ENCODE measurements at regions not wholly inside any gene's neighbourhood (a gene's known extent, or its start where the extent isn't known, plus 50 kb on each side); places are given as distances from the start of the nearest gene placed in this dataset.
"Not testable (repeated sequence)": the region's sequence is repeated elsewhere in the genome, so short reads cannot be mapped to it uniquely, and the experiment has no call there.

DNA sequence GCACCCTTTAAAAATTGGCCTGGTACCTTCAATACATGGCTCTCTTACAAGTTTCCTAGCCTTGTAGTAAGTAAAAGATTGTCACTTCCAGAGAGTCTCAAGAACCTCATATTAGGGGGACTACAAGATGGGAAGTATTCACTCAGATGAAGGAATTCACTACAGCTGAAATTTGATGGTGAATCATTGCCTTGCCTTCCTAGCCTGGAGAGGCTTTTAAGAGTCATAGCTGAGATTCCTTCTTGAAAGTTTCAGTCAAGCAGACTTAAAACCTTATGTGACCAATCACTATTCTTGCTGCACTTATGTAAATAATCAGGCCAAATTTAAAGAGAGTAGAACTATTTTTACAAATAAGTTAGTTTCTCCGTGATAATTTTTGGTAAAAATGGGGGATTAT is 451.6 kb downstream of the TRHDE start:
- no peak for DNase-seq

DNA sequence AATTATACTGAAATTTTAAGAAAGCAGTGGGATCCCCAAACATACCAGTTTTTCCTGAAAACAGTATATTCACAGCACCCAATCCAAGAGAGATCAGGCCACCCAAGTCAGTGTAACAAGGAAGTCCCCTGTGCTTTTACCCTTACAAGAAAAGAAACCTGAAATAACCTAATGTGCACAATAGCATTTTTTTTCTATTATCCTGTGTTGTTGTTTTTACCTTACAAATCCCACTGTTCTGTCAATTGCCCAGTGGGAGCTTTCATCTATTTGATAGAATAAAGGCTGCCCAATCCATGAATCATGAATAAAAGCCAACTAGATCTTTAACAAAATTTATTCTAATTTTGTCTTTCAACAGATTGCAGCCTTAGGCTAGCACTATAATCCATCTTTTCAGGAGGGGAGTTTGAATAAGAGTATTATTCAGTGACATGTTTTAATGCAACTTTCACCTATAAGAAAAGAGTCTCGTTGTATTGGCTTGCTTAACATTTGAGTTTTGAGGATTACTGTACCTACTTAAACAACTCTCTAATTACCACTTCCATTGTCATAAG is 457.4 kb downstream of the TRHDE start:
- DNase-seq, result no peak

DNA sequence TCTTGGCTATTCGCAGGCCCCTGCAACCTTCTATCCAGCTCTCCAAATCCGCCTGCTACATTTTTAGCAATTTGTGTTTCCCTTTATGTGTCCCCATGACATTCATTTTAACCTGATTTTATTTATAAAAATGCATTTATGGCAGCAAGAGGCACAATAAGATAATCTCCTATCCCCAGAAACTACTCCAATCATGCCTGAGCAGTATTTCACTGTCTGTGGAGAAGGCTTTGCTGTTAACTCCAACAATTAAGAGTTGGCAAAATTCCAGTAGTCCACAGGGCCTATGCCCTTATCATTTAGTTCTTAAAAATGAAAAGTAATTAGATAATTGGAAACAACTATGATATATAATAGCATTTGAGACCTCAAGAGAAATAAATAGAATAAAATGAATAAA is 462.4 kb downstream of the TRHDE start:
- DNase-seq, result no peak

DNA sequence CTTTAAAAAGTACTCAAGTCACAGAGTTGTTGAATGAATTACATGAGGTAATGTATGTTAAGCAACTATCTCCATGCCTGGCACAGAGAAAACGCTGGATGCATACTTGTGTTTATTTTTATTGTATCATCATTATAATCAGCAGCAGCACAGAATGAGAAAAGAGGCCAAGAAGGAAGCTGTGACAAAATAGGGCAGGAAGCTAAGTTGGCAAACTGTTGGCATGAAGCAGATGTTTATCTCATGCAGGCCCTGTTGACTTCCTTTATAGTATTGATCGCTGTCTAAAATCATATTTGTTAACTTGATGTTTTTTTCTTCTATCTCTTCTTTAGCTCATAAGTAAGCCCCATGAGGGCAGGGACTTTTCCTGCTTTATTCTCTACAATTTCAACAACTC is 466.6 kb downstream of the TRHDE start:
- no peak for DNase-seq

DNA sequence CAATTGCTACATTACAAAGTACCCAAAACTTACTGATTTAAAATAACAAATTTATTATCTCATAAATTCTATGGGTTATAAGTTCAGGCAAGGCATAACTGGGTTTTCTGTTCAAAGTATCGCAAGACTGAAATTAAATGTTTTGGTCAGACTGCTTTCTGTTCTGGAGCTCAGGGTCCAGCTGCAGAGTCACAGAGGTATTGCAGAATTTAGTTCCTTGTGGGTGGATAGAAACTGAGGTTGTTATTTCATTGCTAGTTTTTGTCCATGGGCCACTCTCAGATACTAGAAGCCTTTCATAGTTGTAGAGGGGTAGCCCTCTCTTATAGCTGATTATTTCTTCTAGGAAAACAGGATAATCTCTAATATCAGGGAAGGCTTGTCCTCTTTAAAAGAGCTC is 467.9 kb downstream of the TRHDE start:
- DNase-seq, result no peak

DNA sequence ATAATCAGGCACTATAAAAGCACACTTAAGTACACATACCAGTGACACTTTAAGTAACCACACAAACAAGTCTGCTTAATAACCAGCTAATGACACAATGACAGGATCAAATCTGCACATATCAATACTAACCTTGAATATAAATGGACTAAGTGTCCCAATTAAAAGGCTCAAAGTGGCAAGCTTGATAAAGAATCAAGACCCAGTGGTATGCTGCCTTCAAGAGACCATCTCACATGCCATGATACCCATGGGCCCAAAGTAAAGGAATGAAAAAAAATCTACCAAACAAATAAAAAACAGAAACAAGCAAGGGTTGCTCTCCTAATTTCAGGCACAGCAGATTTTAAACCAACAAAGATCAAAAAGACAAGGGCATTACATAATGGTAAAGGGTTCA is 470.4 kb downstream of the TRHDE start:
- no peak for DNase-seq

DNA sequence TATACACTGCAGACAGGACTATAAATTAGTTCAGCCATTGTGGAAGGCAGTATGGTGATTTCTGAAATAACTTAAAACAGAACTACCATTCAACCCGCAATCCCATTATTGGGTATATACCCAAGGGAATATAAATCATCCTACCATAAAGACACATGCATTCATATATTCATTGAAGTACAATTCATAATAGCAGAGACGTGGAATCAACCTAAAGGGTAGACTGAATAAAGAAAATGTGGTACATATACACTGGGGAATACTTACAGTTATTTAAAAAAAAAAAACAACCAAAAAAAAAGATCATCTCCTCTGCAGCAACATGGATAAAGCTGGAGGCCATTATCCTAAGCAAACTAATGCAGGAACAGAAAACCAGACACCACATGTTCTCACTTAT is 473.9 kb downstream of the TRHDE start:
- DNase-seq, result no peak

DNA sequence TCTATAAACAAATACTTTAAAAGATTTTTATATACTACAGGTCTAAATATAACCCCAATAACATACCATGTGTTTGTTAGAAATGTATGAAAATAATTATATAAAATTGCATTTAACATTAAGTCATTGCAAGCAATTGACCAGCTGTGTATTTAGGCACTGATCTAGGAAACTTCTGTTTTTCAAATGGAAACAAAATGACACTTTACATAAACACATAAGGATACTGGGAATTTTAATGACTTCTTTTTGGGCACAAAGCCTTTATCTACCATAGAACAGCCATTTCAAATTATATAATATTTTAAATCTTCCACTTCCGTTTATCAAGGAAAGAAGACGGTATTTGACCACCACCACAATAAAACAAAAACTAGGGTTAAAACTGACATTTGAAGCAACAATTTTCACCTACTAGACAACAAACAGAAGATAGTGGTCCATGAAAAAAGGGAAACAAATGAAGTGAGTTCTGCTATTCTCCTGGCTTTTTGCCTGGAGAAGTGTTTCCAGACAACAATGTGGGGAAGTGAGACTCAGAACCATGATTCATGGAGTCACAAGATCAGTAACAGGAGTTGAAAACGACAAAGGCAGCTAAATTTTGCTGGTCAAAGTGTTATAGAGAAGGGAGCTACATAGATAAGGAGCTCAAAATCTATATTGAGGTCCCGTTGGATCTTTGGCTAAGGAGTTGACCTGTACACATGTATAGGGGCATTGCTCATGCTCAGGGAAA is 475.1 kb downstream of the TRHDE start:
- DNase-seq, result no peak

DNA sequence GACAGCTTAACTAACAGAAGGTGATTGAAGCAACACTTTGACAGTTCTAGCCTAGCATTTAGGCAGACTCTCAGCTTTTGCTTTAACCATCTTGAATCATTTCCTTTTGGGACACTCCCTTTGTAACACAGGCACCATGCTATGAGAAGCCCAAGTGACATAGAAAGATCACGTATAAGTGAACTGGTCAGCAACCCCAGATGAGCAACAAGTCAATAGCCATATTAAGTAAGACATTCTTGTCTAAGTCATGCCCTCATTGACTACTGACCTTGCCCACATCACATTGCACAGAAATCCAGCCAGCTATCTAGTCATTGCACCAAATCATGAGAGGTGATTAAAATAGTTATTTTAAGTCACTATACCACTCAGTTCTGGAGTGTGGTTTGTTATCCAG is 476.8 kb downstream of the TRHDE start:
- no peak for DNase-seq

DNA sequence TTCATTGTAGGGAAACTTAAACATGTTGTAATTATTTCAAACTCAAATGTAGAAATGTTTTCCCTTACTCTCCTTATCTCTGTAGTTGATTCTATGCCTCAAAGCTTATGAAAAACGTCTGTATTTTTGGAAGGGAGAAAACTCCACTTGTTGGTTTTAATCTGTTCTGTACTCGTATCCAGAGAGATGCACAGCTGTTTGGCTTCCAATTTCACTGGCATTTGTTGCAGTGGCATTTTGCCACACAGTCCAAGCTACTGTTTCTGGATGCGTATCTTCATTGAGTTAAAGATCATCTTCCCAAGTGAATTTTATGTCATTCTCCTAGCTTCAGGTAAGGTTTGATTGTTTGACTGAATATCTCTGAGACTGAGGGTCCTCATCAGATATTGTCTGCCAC is 481.4 kb downstream of the TRHDE start:
- no peak for DNase-seq

DNA sequence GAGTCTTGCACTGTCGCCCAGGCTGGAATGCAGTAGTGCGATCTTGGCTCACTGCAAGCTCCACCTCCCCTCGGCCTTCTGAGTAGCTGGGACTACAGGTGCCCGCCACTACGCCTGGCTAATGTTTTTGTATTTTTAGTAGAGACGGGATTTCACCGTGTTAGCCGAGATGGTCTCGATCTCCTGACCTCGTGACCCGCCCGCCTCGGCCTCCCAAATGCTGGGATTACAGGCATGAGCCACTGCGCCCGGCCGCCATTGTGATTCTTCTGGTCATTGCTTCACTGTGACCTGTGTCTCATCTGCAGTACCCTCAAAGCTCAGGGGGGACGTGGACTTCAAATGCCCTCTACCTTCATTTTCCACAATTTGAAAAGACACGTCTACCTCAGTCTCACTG is 481.9 kb downstream of the TRHDE start:
- not testable (repeated sequence) for DNase-seq

DNA sequence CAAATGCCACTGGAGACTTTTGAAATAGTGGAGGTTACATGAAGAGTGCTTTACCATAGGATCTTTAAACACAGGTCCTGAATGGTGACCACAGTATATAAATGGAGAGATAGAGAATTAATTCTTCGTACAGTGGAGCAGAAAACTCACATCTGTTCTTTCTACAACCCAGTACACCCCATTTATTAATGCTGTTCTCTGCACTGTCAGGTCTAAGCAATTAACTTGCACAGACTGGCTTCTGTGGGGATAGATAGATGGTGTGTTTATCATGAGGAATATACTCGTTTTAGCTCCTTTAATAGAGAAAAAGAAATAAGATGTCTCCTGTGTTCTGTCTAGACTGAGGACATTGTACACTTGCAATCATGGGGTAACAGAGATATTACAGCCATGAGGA is 494.3 kb downstream of the TRHDE start:
- no peak for DNase-seq

DNA sequence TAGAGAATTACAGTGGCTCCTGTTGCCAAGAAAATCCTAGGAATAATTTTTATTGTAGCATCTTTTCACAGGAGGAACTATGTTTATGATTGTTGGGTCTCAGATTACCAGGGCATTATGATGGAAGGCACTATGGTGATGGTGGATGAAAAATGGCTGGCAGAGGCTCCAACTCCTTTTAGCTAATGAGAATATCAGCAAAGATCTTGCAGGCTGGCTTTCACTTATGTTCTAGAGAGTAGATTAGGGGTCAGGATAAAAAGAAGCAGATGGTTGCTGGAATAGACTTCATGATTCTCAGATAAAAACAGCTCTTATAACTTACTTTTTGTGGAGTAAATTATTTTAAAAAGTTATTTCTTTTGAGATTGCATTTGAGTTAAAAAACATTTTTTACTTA is 501.9 kb downstream of the TRHDE start:
- DNase-seq, result no peak

DNA sequence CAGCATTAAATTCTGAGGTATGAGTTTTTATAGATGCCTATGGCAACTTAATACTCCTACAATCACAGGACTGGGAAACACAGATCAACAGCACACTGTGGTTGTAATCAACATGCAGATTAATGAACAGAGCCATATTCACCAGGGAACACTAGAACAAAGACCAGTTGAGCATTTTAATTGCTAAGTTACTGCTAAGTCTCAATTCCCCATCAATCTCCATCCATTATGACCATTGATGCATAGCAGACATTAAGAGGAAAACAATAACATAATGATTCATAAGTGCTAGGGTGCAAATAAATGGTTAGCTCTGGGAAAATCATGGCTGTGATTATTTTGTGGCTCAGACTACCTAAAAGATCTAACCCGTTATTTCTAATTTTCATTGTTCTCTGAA is 505.6 kb downstream of the TRHDE start:
- no peak for DNase-seq

DNA sequence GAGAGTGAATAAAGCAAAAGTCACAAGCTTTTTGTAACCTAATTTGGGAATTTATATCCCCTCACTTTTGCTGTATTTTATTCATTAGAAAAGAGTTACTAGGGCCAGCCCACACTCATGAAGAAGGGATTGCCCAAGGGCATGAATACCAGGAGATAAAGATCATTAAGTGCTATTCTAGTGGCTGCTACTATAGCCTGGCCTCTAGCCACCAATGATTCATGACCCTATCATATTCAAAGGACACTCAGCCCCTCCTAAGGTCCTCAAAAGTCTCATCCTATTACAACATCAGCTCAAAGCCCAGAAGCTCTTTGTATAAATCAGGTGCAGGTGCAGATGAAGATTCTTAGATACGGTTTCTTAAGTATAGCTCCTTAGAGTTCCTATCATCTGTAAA is 518.1 kb downstream of the TRHDE start:
- no peak for DNase-seq

DNA sequence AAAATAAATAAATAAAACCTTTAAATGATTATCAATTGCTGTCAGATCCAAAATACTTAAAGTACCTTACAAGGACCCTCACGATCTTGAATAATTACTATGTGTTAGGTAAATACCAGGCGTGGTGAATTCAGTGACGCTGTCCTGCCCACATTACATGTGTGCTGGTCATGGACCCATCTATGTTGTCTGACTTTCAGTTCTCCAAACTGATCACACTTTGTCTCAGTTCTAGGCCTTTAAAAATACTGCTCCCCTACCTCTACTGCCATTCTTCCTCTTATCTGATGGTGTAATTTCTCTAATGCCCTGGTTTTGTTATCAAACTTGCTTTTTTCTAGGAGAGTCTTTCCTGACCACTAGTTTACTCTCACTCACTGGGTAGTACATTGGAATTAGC is 520.7 kb downstream of the TRHDE start:
- no peak for DNase-seq

DNA sequence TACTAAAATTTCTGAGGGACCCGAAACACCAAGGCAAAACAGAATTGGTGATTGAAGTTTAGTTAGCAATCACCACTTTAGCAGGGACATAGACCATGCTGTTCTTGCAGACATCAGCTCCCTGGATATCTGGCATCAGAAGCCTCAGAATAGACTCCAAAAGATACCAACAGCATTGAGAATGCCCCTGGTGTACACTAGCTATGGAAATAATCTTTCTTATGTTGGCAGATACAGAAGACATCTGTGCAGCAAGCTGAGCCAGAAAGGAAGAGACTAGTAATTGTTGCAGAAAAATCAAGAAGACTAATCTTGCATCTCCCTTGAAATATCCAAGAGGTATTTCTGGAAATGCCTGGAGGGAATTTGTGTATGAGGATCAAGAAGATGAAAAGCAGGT is 521.6 kb downstream of the TRHDE start:
- DNase-seq, result no peak

DNA sequence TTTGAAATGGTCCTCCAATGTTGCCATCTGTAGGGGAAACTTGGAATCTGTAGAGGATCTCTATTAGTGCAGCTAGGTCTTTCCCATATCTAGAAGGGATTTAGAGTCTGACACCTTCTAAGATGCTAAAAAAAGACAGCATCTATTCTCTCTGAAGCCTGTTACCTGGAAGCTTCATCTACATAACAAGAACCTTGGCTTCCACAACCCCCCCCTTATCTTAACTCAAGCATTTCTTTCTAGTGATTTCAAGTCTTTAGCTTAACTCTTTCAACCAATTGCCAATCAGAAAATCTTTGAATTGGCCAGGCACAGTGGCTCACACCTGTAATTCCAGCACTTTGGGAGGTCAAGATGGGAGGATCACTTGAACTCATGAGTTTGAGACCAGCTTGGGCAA is 543.3 kb downstream of the TRHDE start:
- DNase-seq, result no peak

DNA sequence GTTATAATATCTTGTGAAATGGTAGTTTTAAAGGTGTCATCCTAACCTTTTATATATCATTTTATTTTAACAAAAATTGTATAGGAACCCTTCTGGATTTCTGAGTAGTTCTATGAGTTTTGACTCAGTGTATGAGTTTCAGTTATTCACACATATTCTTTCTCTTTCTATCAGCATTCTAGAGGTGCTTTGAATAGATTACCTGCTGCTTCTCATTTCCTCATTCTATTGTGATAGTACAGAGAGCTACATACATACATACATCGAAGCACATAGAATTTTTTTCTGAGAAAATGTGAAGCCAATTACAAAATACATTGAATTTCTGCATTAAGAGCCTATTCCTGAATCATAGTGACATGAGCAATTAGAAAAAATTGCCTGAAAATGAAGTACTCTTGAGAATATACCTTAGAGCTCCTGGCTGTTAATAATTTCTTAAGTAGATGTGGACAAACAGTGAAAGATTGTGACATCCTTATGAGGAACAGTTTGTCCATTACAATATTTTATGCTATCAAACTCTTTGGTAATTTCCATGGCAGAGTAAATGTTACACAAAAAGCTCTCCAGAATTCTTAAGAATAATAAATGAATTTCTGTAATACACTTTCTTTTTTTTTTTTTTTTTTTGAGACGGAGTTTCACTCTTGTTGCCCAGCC is 556.6 kb downstream of the TRHDE start:
- no peak for DNase-seq

DNA sequence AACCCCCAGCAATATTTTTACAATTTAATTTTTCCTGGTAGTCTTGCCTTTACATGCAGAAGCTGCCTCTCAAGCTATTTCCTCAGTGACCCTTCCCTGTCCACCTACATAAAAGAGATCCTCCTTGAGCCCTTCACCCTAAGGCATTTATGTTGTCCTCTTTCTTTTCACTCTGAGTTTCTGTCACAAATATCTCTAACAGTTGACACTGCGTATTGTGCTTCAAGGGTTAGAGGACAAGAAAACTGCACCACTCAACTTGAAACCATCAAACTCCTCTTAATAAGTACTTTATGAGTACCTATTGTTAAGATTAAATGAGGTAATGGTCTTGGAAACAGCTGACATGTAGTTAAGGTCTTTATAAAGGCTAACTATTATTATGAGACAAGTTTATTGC is 557.7 kb downstream of the TRHDE start:
- DNase-seq, result no peak

DNA sequence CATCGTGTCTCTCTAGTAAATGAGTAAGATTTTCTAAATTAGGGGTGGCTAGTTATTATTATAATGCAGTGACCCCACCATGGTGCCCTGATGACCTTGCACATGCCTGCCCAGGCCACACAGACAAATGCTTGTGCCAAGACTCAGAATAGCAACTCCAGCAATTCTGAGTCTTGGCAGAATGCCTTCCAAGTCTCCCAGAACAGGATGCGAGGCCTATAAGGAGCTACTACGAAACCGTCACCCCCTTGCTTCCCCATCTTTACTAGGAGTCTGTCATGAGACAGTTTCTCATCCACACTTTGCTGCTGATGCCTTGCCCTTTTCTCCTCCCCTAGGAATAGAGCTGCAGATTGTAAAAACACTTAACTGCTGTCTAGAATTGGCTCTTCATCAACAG is 559.9 kb downstream of the TRHDE start:
- DNase-seq, result no peak

DNA sequence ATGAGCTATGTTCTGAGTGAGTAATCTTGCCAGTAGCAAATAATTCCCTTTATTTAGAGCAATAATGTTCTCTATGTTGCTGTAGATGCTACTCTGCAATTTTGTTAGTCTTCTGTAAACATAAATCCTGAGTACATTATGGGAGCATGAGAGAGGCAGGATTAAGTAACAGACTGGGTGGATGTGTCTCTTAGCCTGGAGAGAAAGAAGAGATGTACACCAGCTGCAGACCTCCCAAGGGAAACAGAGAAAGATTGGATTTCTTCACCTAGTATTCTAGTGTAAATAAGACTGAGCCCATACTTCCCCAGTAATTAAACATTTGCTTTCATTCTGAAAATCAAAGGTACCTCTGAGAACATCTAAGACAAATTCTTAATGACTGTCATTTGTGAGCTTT is 564.0 kb downstream of the TRHDE start:
- DNase-seq, result no peak

DNA sequence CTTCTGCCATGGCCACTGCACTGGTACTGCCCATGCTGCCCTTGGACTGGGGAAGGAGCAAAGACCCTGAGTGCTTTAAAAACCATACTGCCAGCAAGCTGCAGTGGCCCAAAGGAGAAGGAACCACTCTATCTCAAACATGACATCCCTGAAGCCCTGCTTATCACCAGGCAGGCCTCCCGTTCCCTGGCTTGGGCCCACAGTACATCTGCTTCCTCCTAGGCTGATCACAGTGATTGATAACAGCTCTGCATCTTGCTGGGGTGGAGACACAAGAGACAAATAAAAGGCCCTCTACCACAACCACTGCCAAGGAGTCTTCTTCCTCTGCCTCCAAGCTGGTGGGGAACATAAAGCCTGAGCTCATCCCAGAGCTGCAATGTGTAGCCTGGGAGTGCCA is 567.5 kb downstream of the TRHDE start:
- DNase-seq, result no peak

DNA sequence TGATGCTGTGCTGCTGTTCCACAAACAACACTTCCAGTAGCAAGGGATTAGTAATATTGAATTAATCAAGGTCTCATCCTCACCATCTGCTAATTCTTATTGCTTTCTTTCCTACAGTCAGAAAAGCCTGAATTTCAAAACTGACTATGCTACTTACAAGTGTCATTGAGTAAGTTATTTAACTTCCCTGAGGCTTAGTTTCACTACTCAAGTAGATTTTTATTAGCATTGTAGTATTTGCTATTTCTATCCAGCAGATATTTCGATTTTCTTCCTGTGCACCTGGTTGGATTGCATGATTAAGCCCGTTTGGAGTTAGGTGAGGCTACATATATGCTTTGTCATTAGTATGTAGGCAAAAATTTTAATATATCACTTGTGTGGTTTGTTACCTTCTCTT is 591.5 kb downstream of the TRHDE start:
- no peak for DNase-seq

DNA sequence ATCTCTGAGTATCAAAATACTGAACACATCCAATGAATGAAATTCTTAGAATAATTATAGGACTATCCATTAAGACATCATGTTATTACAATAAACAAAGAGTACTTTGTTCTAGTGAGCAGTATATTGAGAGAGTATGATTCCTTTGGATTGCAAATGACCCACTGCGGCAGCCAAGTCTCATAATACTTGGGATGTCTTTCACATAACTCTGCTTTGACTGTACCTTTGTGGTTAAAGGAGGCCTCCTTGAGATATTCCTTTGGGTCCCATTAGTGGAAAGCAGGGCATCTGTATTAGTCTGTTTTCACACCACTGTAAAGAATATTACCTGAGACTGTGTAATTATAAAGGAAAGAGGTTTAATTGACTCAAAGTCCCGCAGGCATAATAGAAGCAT is 593.8 kb downstream of the TRHDE start:
- no peak for DNase-seq
